OCI-LY7 (cell line): ENCODE measurements at regions not wholly inside any gene's neighbourhood (a gene's known extent, or its start where the extent isn't known, plus 50 kb on each side); places are given as distances from the start of the nearest gene placed in this dataset.
"Not testable (repeated sequence)": the region's sequence is repeated elsewhere in the genome, so short reads cannot be mapped to it uniquely, and the experiment has no call there.

ENCODE experiments used
- BruUV-seq: library from RNA; stranded (reverse); fragments of 400-500 nt; replicated peaks from 2 replicates; lab custom pipeline; 2021; lab: Mats Ljungman, UMichigan
- CTCF ChIA-PET: fragments of 300-600 bp; sonication (Branson Sonifier 250); formaldehyde crosslinking; loops from one replicate; lab custom pipeline; 2022; ENCODE audit warnings: antibody characterized with exemption; ENCODE audit not compliant: unreplicated experiment; lab: Charles Lee
- POLR2A ChIA-PET: fragments of 300-600 bp; sonication (Branson Sonifier 250); formaldehyde crosslinking; loops from one replicate; lab custom pipeline; 2022; ENCODE audit warnings: antibody characterized with exemption; lab: Charles Lee
- DNase-seq: peaks from one replicate; pipeline ENCODE4 v3.0.0-alpha.2; 2015; ENCODE audit warnings: low spot score
- H2AFZ ChIP-seq: fragments of 200-600 bp; sonication (generic), shearing (Covaris generic); 2 replicates; pipeline ENCODE4 v1.6.1; 2014; ENCODE audit warnings: mild to moderate bottlenecking, antibody characterized with exemption, low read length, moderate library complexity
- H3K27ac ChIP-seq: fragments of 200-600 bp; sonication (generic); 2 replicates; pipeline ENCODE4 v1.5.1; 2014; ENCODE audit warnings: mixed run types, low read depth, mild to moderate bottlenecking, moderate library complexity, low read length, inconsistent platforms; ENCODE audit not compliant: poor library complexity, severe bottlenecking
- H3K36me3 ChIP-seq: fragments of 200-600 bp; sonication (generic); 2 replicates; pipeline ENCODE4 v1.6.1; 2014; ENCODE audit warnings: mild to moderate bottlenecking, antibody characterized with exemption, low read length, moderate library complexity, mixed read lengths; ENCODE audit not compliant: insufficient read depth
- H3K4me1 ChIP-seq: fragments of 200-600 bp; sonication (generic); 2 replicates; pipeline ENCODE4 v1.5.1; 2014; ENCODE audit warnings: mild to moderate bottlenecking, low read length; ENCODE audit not compliant: insufficient read depth, poor library complexity, severe bottlenecking
- H3K4me2 ChIP-seq: fragments of 200-600 bp; sonication (generic); 2 replicates; pipeline ENCODE4 v1.6.1; 2014; ENCODE audit warnings: mild to moderate bottlenecking, low read length
- H3K4me3 ChIP-seq: fragments of 200-600 bp; sonication (generic); 2 replicates; pipeline ENCODE4 v1.5.1; 2014; ENCODE audit warnings: mild to moderate bottlenecking, low read depth, low read length; ENCODE audit not compliant: poor library complexity, severe bottlenecking
- H3K79me2 ChIP-seq: fragments of 200-600 bp; sonication (generic); 2 replicates; pipeline ENCODE4 v1.6.1; 2016; ENCODE audit warnings: low read depth, mild to moderate bottlenecking, low read length, moderate library complexity, mixed read lengths; ENCODE audit not compliant: insufficient read depth
- H3K9me2 ChIP-seq: fragments of 200-600 bp; sonication (generic); 2 replicates; pipeline ENCODE4 v1.6.1; 2016; ENCODE audit warnings: mild to moderate bottlenecking, low read length, mixed read lengths; ENCODE audit not compliant: insufficient read depth
- H3K9me3 ChIP-seq: fragments of 200-600 bp; sonication (generic); 2 replicates; pipeline ENCODE4 v1.6.1; 2014; ENCODE audit warnings: mild to moderate bottlenecking, mixed run types, low read length, mixed read lengths
- H4K20me1 ChIP-seq: fragments of 200-600 bp; sonication (generic); 2 replicates; pipeline ENCODE4 v1.6.1; 2014; ENCODE audit warnings: mild to moderate bottlenecking, antibody characterized with exemption, low read length, moderate library complexity, mixed read lengths; ENCODE audit not compliant: insufficient read depth
- CTCF ChIP-seq: fragments of 200-600 bp; sonication (generic); conservative IDR thresholded peaks from 2 replicates; pipeline ENCODE4 v1.5.1; 2014; ENCODE audit warnings: mild to moderate bottlenecking, antibody characterized with exemption, low read length, moderate library complexity, mixed read lengths
- EZH2phosphoT487 ChIP-seq: fragments of 200-600 bp; sonication (generic); IDR thresholded peaks from 2 replicates; pipeline ENCODE4 v1.6.1; 2018; ENCODE audit warnings: low read depth, borderline replicate concordance, mild to moderate bottlenecking, mixed run types, antibody characterized with exemption, low read length, moderate library complexity, mixed read lengths
- intact Hi-C: fragments of 100-400 bp; cut with micrococcal nuclease; formaldehyde crosslinking; loops from one replicate; pipeline ENCODE4 v1.10.0; 2022; ENCODE audit not compliant: unreplicated experiment

- no peak overlapping the region for H3K27ac ChIP-seq
- H3K4me2 ChIP-seq = no peak overlapping the region
- H3K9me3 ChIP-seq = peaks cover 32% of the 10 kb centered on the region
- ChIA-PET CTCF (no interaction called here), POLR2A (no interaction called here)
- intact Hi-C loops = no loop called here
- TF ChIP-seq EZH2phosphoT487 (no peak), CTCF (no peak)
- no peaks in the 10 kb centered on the region for H3K9me2 ChIP-seq
- H3K36me3 ChIP-seq = no peaks in the 10 kb centered on the region
- H3K4me1 ChIP-seq = no peaks in the 10 kb centered on the region
- no TSS peak for BruUV-seq
- H3K4me3 ChIP-seq = no peak overlapping the region
- no peak overlapping the region for H2AFZ ChIP-seq
- DNase-seq = no peak
- no peaks in the 10 kb centered on the region for H4K20me1 ChIP-seq
- no peaks in the 10 kb centered on the region for H3K79me2 ChIP-seq
Observed at GRCh38 chr14:22344673-22345072, 244.4 kb downstream of the DAD1 start.

- H2AFZ ChIP-seq, H3K79me2 ChIP-seq, BruUV-seq, H3K4me3 ChIP-seq, H3K27ac ChIP-seq, CTCF ChIA-PET, POLR2A ChIA-PET, H3K36me3 ChIP-seq, intact Hi-C loops, H4K20me1 ChIP-seq, H3K4me2 ChIP-seq, H3K9me2 ChIP-seq, H3K4me1 ChIP-seq: not testable (repeated sequence)
- H3K9me3 ChIP-seq = peaks cover 32% of the 10 kb centered on the region
- DNase-seq = peak; percentile 8
Observed at GRCh38 chr14:22344209-22344608, 244.8 kb downstream of the DAD1 start.

- Histone ChIP-seq H3K4me1 (no peaks in the 10 kb centered on the region), H3K4me3 (no peak overlapping the region), H3K36me3 (no peaks in the 10 kb centered on the region), H4K20me1 (no peaks in the 10 kb centered on the region), H3K4me2 (no peak overlapping the region), H3K79me2 (no peaks in the 10 kb centered on the region), H3K27ac (no peak overlapping the region), H2AFZ (no peak overlapping the region), H3K9me2 (no peaks in the 10 kb centered on the region), H3K9me3 (peaks cover 32% of the 10 kb centered on the region)
- no TSS peak for BruUV-seq
- DNase-seq = no peak
- TF ChIP-seq EZH2phosphoT487 (no peak), CTCF (no peak)
- ChIA-PET POLR2A (interaction anchor here (0.8 kb wide), 1 partner anchor 9 kb away, joined by 3 read pairs; no protein-coding TSS in a partner anchor), CTCF (no interaction called here)
- intact Hi-C loops = no loop called here
Observed at GRCh38 chr14:22341049-22341448, 248.0 kb downstream of the DAD1 start.
